Dedifferentiated amniotic fluid mesenchymal stem cell (primary cell): ENCODE measurements at regions not wholly inside any gene's neighbourhood (a gene's known extent, or its start where the extent isn't known, plus 50 kb on each side); places are given as distances from the start of the nearest gene placed in this dataset.
A peak's percentile ranks its signal among the peaks of the same experiment; 100 is the strongest.
"Not testable (repeated sequence)": the region's sequence is repeated elsewhere in the genome, so short reads cannot be mapped to it uniquely, and the experiment has no call there.

Source experiments
- DNase-seq: peaks from one replicate; pipeline ENCODE4 v3.0.0-alpha.2; 2016; ENCODE audit errors: extremely low spot score

GRCh38 chr12:58419905-58420304, 478.5 kb downstream of the ATP23 start:
- no peak for DNase-seq

GRCh38 chr12:58420503-58420902, 479.1 kb downstream of the ATP23 start:
- peak; percentile 62 for DNase-seq

GRCh38 chr12:58421990-58422389, 480.6 kb downstream of the ATP23 start:
- DNase-seq = no peak

GRCh38 chr12:58424735-58425392, 483.5 kb downstream of the ATP23 start:
- DNase-seq = peak; percentile 58

- DNase-seq = peak; percentile 73
Measured at GRCh38 chr12:58425481-58426392, 484.4 kb downstream of the ATP23 start.

GRCh38 chr12:58426437-58426836, 485.1 kb downstream of the ATP23 start:
- not testable (repeated sequence) for DNase-seq

GRCh38 chr12:58433959-58434358, 486.3 kb downstream of the LRIG3 start:
- DNase-seq = no peak

- DNase-seq = no peak
Measured at GRCh38 chr12:58434726-58435125, 485.6 kb downstream of the LRIG3 start.

- DNase-seq = no peak
Measured at GRCh38 chr12:58435647-58436046, 484.7 kb downstream of the LRIG3 start.

- DNase-seq = no peak
Measured at GRCh38 chr12:58441483-58441882, 478.8 kb downstream of the LRIG3 start.

GRCh38 chr12:58443273-58443980, 476.9 kb downstream of the LRIG3 start:
- DNase-seq = no peak

GRCh38 chr12:58443981-58444371, 476.3 kb downstream of the LRIG3 start:
- DNase-seq = no peak

- DNase-seq = no peak
Measured at GRCh38 chr12:58450868-58451482, 469.3 kb downstream of the LRIG3 start.

GRCh38 chr12:58452546-58452945, 467.8 kb downstream of the LRIG3 start:
- DNase-seq = peak; percentile 53

GRCh38 chr12:58453306-58453705, 467.0 kb downstream of the LRIG3 start:
- DNase-seq = no peak

GRCh38 chr12:58455136-58455535, 465.2 kb downstream of the LRIG3 start:
- DNase-seq = no peak

GRCh38 chr12:58458102-58458501, 462.2 kb downstream of the LRIG3 start:
- DNase-seq = no peak

GRCh38 chr12:58459191-58459590, 461.1 kb downstream of the LRIG3 start:
- DNase-seq = no peak

GRCh38 chr12:58463051-58463450, 457.3 kb downstream of the LRIG3 start:
- no peak for DNase-seq

GRCh38 chr12:58465418-58465817, 454.9 kb downstream of the LRIG3 start:
- DNase-seq = no peak

- DNase-seq = no peak
Measured at GRCh38 chr12:58470266-58471010, 449.9 kb downstream of the LRIG3 start.
